B cell (primary cell): ENCODE measurements at regions not wholly inside any gene's neighbourhood (a gene's known extent, or its start where the extent isn't known, plus 50 kb on each side); places are given as distances from the start of the nearest gene placed in this dataset.

Source experiments
- EZH2 ChIP-seq: IDR thresholded peaks from 2 replicates; pipeline ENCODE4 v1.6.1; 2012; ENCODE audit warnings: borderline replicate concordance, low read depth, mild to moderate bottlenecking, moderate library complexity, low read length; ENCODE audit not compliant: insufficient read depth, poor library complexity, severe bottlenecking
- TF ChIP-seq, protein P1 (sequence below): fragments of 200-600 bp; IDR thresholded peaks from one replicate; pipeline ENCODE4 v1.8.0; 2022; ENCODE audit warnings: antibody characterized with exemption, mild to moderate bottlenecking

DNA sequence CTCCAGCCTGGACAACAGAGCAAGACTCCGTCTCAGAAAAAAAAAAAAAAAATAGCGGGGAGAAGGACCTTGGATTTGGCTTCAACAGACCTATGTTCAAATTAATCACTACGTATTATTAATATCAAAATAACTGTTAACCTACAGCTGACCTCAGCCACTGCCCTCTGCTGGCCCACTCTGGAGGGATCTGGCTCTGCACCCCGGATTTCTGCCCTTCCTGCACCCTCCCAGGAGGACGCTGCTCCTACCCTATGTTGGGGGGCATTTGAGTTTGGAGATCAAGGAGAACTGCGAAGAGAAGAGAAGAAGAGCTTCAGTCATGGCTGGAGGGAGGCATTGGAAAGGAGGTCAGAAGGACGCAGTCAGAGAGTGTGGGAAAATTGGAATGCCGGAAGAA lies 96.7 kb downstream of the PSMG1 start:
- TF ChIP-seq, protein P1, sequence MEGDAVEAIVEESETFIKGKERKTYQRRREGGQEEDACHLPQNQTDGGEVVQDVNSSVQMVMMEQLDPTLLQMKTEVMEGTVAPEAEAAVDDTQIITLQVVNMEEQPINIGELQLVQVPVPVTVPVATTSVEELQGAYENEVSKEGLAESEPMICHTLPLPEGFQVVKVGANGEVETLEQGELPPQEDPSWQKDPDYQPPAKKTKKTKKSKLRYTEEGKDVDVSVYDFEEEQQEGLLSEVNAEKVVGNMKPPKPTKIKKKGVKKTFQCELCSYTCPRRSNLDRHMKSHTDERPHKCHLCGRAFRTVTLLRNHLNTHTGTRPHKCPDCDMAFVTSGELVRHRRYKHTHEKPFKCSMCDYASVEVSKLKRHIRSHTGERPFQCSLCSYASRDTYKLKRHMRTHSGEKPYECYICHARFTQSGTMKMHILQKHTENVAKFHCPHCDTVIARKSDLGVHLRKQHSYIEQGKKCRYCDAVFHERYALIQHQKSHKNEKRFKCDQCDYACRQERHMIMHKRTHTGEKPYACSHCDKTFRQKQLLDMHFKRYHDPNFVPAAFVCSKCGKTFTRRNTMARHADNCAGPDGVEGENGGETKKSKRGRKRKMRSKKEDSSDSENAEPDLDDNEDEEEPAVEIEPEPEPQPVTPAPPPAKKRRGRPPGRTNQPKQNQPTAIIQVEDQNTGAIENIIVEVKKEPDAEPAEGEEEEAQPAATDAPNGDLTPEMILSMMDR: no peak
- no peak for TF ChIP-seq EZH2
